SK-N-SH (cell line): ENCODE measurements at regions not wholly inside any gene's neighbourhood (a gene's known extent, or its start where the extent isn't known, plus 50 kb on each side); places are given as distances from the start of the nearest gene placed in this dataset.

ENCODE experiments used
- CTCF ChIA-PET: fragments of 300-600, 350-600 bp; formaldehyde crosslinking; extraction: SDS; loops from one replicate; lab custom pipeline; 2021; lab: Yijun Ruan, JAX
- POLR2A ChIA-PET: fragments of 350-600 bp; sonication (Branson Sonifier 250); formaldehyde crosslinking; extraction: SDS; loops from one replicate; lab custom pipeline; 2020; ENCODE audit warnings: antibody characterized with exemption, inconsistent platforms; lab: Yijun Ruan, JAX
- DNase-seq: peaks from one replicate; pipeline ENCODE4 v3.0.0; 2012
- H2AFZ ChIP-seq: fragments of 200-600 bp; sonication (generic); 2 replicates; pipeline ENCODE4 v1.8.1; 2016; ENCODE audit warnings: antibody characterized with exemption, mild to moderate bottlenecking, low read depth
- H3F3A ChIP-seq: fragments of 200-600 bp; sonication (generic); replicated peaks from 2 replicates; pipeline ENCODE3; 2016; ENCODE audit warnings: antibody characterized with exemption, mild to moderate bottlenecking; ENCODE audit not compliant: insufficient read depth
- H3K27ac ChIP-seq, 2 experiments: fragments of 200-500 bp in 1 of 2; fragments of 200-600 bp in 1 of 2; sonication (Bioruptor generic) in 1 of 2; sonication (generic), shearing (Covaris generic) in 1 of 2; 2 replicates each; pipeline versions ENCODE4 v1.5.1 to v1.6.1; 2014 to 2016; ENCODE audit warnings: low read depth in 2 of 2, inconsistent platforms in 1 of 2, low read length in 1 of 2, mild to moderate bottlenecking in 1 of 2, mixed read lengths in 1 of 2
- H3K27me3 ChIP-seq: fragments of 200-600 bp; sonication (generic), shearing (Covaris generic); 2 replicates; pipeline ENCODE4 v1.6.1; 2016; ENCODE audit warnings: mixed run types; ENCODE audit not compliant: insufficient read depth
- H3K36me3 ChIP-seq, 2 experiments: fragments of 200-500 bp in 1 of 2; fragments of 200-600 bp in 1 of 2; sonication (Bioruptor generic) in 1 of 2; sonication (generic) in 1 of 2; replicated peaks in 1 of 2; 2 replicates each; pipeline versions ENCODE3 to v1.5.1; 2014 to 2016; ENCODE audit warnings: low read length in 1 of 2, mild to moderate bottlenecking in 1 of 2; ENCODE audit not compliant: insufficient read depth in 2 of 2, control insufficient read depth in 1 of 2
- H3K4me1 ChIP-seq, 2 experiments: fragments of 200-500 bp in 1 of 2; fragments of 200-600 bp in 1 of 2; sonication (Bioruptor generic) in 1 of 2; sonication (generic), shearing (Covaris generic) in 1 of 2; 2 replicates each; pipeline versions ENCODE4 v1.5.1 to v1.6.1; 2014 to 2016; ENCODE audit warnings: low read depth in 1 of 2, low read length in 1 of 2, mixed run types in 1 of 2; ENCODE audit not compliant: insufficient read depth in 2 of 2, control insufficient read depth in 1 of 2
- H3K4me2 ChIP-seq: fragments of 200-600 bp; sonication (generic), shearing (Covaris generic); 2 replicates; pipeline ENCODE4 v1.6.1; 2017; ENCODE audit warnings: mixed run types
- H3K4me3 ChIP-seq, 2 experiments: fragments of 200-500 bp in 1 of 2; fragments of 200-600 bp in 1 of 2; sonication (Bioruptor generic) in 1 of 2; sonication (generic), shearing (Covaris generic) in 1 of 2; 2 replicates each; pipeline versions ENCODE4 v1.5.1 to v1.8.1; 2014 to 2016; ENCODE audit warnings: low read depth in 2 of 2, inconsistent platforms in 1 of 2, low read length in 1 of 2, mild to moderate bottlenecking in 1 of 2, mixed read lengths in 1 of 2, moderate library complexity in 1 of 2
- H3K79me2 ChIP-seq: fragments of 200-600 bp; sonication (generic); 2 replicates; pipeline ENCODE4 v1.8.1; 2017; ENCODE audit warnings: mild to moderate bottlenecking; ENCODE audit not compliant: insufficient read depth
- H3K9ac ChIP-seq: fragments of 200-600 bp; sonication (generic); 2 replicates; pipeline ENCODE4 v1.6.1; 2017; ENCODE audit warnings: mixed run types
- H3K9me2 ChIP-seq: fragments of 200-600 bp; sonication (generic); 2 replicates; pipeline ENCODE4 v1.6.1; 2017; ENCODE audit warnings: mixed run types
- H3K9me3 ChIP-seq: fragments of 200-600 bp; sonication (generic); 2 replicates; pipeline ENCODE4 v1.6.1; 2017; ENCODE audit warnings: mixed run types, mild to moderate bottlenecking, moderate library complexity
- H4K20me1 ChIP-seq: fragments of 200-600 bp; sonication (generic); 2 replicates; pipeline ENCODE4 v1.6.1; 2017; ENCODE audit warnings: mild to moderate bottlenecking, mixed run types; ENCODE audit not compliant: insufficient read depth
- EZH2phosphoT487 ChIP-seq: fragments of 200-600 bp; sonication (generic); IDR thresholded peaks from 2 replicates; pipeline ENCODE4 v1.6.1; 2017; ENCODE audit warnings: low read depth, mixed run types, mild to moderate bottlenecking, antibody characterized with exemption, moderate library complexity, borderline replicate concordance
- FOSL2 ChIP-seq: IDR thresholded peaks from 2 replicates; pipeline ENCODE4 v1.4.0; 2012; ENCODE audit warnings: low read depth, mild to moderate bottlenecking, moderate library complexity, borderline replicate concordance
- FOXJ3 ChIP-seq: sonication (generic); formaldehyde crosslinking; IDR thresholded peaks from 2 replicates; pipeline ENCODE4 v1.5.1; 2020; ENCODE audit warnings: mild to moderate bottlenecking, missing genetic modification reagents
- FOXM1 ChIP-seq: IDR thresholded peaks from 2 replicates; pipeline ENCODE4 v1.4.0; 2012; ENCODE audit warnings: low read depth, mild to moderate bottlenecking
- GABPA ChIP-seq: IDR thresholded peaks from 2 replicates; pipeline ENCODE4 v1.4.0; 2012; ENCODE audit warnings: low read depth, mild to moderate bottlenecking
- GATA2 ChIP-seq: sonication (generic); formaldehyde crosslinking; IDR thresholded peaks from 2 replicates; pipeline ENCODE4 v1.5.0; 2020; ENCODE audit warnings: mild to moderate bottlenecking, missing genetic modification reagents
- NFIC ChIP-seq: IDR thresholded peaks from 2 replicates; pipeline ENCODE4 v1.4.0; 2012; ENCODE audit warnings: borderline replicate concordance
- NRF1 ChIP-seq: IDR thresholded peaks from 2 replicates; pipeline ENCODE4 v1.6.1; 2012; ENCODE audit warnings: low read depth, mild to moderate bottlenecking, low read length
- POLR2AphosphoS5 ChIP-seq: IDR thresholded peaks from 2 replicates; pipeline ENCODE4 v1.6.1; 2012; ENCODE audit warnings: low read depth, low read length
- RCOR1 ChIP-seq: fragments of 150-350 bp; IDR thresholded peaks from 2 replicates; pipeline ENCODE4 v1.6.1; 2017; ENCODE audit warnings: antibody characterized with exemption, low read length
- RXRA ChIP-seq: IDR thresholded peaks from 2 replicates; pipeline ENCODE4 v1.4.0; 2012; ENCODE audit warnings: low read depth, mild to moderate bottlenecking, borderline replicate concordance
- WGBS: methylation state at CpG from one replicate; pipeline ENCODE4 v1.1.6; 2017; ENCODE audit warnings: low lambda C conversion rate; 5-methylcytosine and 5-hydroxymethylcytosine counted together
- TF ChIP-seq, protein P1 (sequence below): IDR thresholded peaks from 2 replicates; pipeline ENCODE4 v1.4.0; 2012; ENCODE audit warnings: low read depth, borderline replicate concordance
- TF ChIP-seq, protein P2 (sequence below): fragments of 200-600 bp; sonication (generic); IDR thresholded peaks from 2 replicates; pipeline ENCODE4 v1.6.1; 2017; ENCODE audit warnings: antibody characterized with exemption, mild to moderate bottlenecking, moderate library complexity
- TF ChIP-seq, protein P3 (sequence below): IDR thresholded peaks from 2 replicates; pipeline ENCODE4 v1.4.0; 2012; ENCODE audit warnings: low read depth

GRCh38 chr2:48856657-48857056, 101.1 kb upstream of the LHCGR start (continued):
- no peak for TF ChIP-seq FOXM1
- TF ChIP-seq, protein P1, sequence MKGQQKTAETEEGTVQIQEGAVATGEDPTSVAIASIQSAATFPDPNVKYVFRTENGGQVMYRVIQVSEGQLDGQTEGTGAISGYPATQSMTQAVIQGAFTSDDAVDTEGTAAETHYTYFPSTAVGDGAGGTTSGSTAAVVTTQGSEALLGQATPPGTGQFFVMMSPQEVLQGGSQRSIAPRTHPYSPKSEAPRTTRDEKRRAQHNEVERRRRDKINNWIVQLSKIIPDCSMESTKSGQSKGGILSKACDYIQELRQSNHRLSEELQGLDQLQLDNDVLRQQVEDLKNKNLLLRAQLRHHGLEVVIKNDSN, result no peak

DNA sequence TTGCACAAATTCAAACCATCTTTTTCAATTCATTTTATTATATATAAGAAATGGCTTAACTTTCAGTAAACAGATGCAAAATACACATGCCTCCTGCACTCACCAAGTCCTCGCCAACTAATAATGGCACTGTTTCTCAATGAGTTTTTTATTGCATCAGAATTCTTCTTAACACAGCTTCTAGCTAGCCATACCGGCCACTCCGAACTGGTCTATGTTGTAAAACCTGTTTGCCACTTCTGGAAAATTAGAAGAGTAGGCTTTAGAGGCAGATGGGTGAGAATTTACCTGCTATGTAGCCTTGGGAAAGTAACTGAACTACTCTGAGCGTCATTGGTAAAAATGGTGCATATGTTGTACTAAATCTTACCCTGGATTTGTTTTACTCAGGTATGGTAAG, 100.6 kb upstream of the LHCGR start:
- no peaks in the 10 kb centered on the region for H3K36me3 ChIP-seq

GRCh38 chr2:48855142-48855541, 99.6 kb upstream of the LHCGR start:
- no peaks in the 10 kb centered on the region for H3K9me2 ChIP-seq
- H3K79me2 ChIP-seq, result no peaks in the 10 kb centered on the region
- no peak for DNase-seq
- H3K4me1 ChIP-seq, result no peaks in the 10 kb centered on the region; a peak in 1 of 4 replicates
- H3K27me3 ChIP-seq, result no peaks in the 10 kb centered on the region
- no peak overlapping the region for H2AFZ ChIP-seq
- POLR2A ChIA-PET, result no interaction called here
- no peak overlapping the region for H3K9ac ChIP-seq
- H3F3A ChIP-seq, result no peaks in the 10 kb centered on the region
- 71% methylated on average over 2 of the region's 2 CpGs for WGBS
- no peak for TF ChIP-seq NRF1
- TF ChIP-seq RCOR1, result no peak
- no peak for TF ChIP-seq FOSL2
- no peak for TF ChIP-seq NFIC
- TF ChIP-seq, protein P2, sequence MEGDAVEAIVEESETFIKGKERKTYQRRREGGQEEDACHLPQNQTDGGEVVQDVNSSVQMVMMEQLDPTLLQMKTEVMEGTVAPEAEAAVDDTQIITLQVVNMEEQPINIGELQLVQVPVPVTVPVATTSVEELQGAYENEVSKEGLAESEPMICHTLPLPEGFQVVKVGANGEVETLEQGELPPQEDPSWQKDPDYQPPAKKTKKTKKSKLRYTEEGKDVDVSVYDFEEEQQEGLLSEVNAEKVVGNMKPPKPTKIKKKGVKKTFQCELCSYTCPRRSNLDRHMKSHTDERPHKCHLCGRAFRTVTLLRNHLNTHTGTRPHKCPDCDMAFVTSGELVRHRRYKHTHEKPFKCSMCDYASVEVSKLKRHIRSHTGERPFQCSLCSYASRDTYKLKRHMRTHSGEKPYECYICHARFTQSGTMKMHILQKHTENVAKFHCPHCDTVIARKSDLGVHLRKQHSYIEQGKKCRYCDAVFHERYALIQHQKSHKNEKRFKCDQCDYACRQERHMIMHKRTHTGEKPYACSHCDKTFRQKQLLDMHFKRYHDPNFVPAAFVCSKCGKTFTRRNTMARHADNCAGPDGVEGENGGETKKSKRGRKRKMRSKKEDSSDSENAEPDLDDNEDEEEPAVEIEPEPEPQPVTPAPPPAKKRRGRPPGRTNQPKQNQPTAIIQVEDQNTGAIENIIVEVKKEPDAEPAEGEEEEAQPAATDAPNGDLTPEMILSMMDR, result no peak
- TF ChIP-seq FOXJ3 (CRISPR knock-in tag), result no peak
- TF ChIP-seq, all 33 proteins: peak for 0
- Histone ChIP-seq H3K4me2 (no peak overlapping the region), H3K27ac (no peak overlapping the region), H4K20me1 (no peaks in the 10 kb centered on the region), H3K4me3 (no peak overlapping the region), H3K9me3 (no peaks in the 10 kb centered on the region), H3K36me3 (no peaks in the 10 kb centered on the region)
- CTCF ChIA-PET, result no interaction called here

More for the DNA sequence above, 100.6 kb upstream of the LHCGR start:
- Histone ChIP-seq H4K20me1 (no peaks in the 10 kb centered on the region), H3K27me3 (no peaks in the 10 kb centered on the region), H3F3A (no peaks in the 10 kb centered on the region), H3K79me2 (no peaks in the 10 kb centered on the region), H3K27ac (no peak overlapping the region), H3K9me3 (no peaks in the 10 kb centered on the region), H3K9ac (no peak overlapping the region), H3K4me2 (no peak overlapping the region), H3K9me2 (no peaks in the 10 kb centered on the region), H3K4me3 (no peak overlapping the region), H2AFZ (no peak overlapping the region), H3K4me1 (no peaks in the 10 kb centered on the region; a peak in 1 of 4 replicates)
- no peak for DNase-seq
- 29% methylated on average over 4 of the region's 4 CpGs for WGBS
- POLR2A ChIA-PET, result no interaction called here
- TF ChIP-seq GATA2 (CRISPR knock-in tag) (no peak), POLR2AphosphoS5 (no peak), FOXM1 (no peak), EZH2phosphoT487 (no peak), RXRA (no peak), RCOR1 (no peak), FOSL2 (no peak), GABPA (no peak)
- TF ChIP-seq, protein P3, sequence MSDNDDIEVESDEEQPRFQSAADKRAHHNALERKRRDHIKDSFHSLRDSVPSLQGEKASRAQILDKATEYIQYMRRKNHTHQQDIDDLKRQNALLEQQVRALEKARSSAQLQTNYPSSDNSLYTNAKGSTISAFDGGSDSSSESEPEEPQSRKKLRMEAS, result no peak
- CTCF ChIA-PET, result no interaction called here
